ENCODE measurements at regions not wholly inside any gene's neighbourhood (a gene's known extent, or its start where the extent isn't known, plus 50 kb on each side); places are given as distances from the start of the nearest gene placed in this dataset.

DNA sequence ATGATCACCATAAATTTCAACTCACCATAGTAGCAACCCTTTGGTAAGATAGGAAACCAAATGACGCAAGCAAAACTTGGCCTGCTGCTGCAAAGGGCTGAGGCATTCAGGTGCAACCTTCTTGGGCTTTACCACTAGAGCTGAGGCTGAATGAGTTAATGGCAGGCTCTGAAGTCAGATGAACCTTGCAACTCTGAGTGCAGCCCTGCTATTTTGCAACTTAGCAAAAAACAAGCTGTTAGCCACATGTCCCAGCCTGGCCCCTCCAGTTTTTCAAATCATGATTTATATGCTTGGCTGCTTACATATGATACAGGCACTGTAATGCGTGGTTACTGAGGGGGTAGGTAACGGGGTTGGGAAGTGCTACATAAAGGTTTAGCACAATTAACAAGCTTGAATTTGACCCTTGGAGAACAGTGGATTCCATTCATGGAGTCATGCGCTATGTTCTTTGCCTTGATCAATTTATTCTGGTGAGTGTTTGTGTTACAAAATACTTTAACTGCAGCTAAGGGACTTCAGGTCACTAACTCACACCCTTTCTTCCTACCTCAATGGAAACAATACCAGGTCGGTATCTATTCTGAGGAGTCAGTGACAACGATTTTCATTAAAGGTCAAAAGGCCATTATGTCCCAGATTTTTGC, 80.5 kb upstream of the PPARGC1A start (continued):
- TF ChIP-seq, protein P1, sequence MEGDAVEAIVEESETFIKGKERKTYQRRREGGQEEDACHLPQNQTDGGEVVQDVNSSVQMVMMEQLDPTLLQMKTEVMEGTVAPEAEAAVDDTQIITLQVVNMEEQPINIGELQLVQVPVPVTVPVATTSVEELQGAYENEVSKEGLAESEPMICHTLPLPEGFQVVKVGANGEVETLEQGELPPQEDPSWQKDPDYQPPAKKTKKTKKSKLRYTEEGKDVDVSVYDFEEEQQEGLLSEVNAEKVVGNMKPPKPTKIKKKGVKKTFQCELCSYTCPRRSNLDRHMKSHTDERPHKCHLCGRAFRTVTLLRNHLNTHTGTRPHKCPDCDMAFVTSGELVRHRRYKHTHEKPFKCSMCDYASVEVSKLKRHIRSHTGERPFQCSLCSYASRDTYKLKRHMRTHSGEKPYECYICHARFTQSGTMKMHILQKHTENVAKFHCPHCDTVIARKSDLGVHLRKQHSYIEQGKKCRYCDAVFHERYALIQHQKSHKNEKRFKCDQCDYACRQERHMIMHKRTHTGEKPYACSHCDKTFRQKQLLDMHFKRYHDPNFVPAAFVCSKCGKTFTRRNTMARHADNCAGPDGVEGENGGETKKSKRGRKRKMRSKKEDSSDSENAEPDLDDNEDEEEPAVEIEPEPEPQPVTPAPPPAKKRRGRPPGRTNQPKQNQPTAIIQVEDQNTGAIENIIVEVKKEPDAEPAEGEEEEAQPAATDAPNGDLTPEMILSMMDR (IDR thresholded peaks at IDR 0.05; ENCODE audit: low read depth, low read length, missing input control): no peak
- peak in 1 of 2 donors; percentile 69 for TF ChIP-seq JUND (IDR thresholded peaks at IDR 0.05)
- no peak for TF ChIP-seq FOXA2 (IDR thresholded peaks at IDR 0.05)
- TF ChIP-seq FOXA1 (IDR thresholded peaks at IDR 0.05): no peak
- peak; percentile 27 for TF ChIP-seq SP1 (IDR thresholded peaks at IDR 0.05)
- TF ChIP-seq, protein P2, sequence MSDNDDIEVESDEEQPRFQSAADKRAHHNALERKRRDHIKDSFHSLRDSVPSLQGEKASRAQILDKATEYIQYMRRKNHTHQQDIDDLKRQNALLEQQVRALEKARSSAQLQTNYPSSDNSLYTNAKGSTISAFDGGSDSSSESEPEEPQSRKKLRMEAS (IDR thresholded peaks at IDR 0.05): peak; percentile 34
- peak in 1 of 2 donors; percentile 82 for TF ChIP-seq RXRA (IDR thresholded peaks at IDR 0.05)
- TF ChIP-seq, protein P3, sequence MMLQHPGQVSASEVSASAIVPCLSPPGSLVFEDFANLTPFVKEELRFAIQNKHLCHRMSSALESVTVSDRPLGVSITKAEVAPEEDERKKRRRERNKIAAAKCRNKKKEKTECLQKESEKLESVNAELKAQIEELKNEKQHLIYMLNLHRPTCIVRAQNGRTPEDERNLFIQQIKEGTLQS (IDR thresholded peaks at IDR 0.05): no peak

DNA sequence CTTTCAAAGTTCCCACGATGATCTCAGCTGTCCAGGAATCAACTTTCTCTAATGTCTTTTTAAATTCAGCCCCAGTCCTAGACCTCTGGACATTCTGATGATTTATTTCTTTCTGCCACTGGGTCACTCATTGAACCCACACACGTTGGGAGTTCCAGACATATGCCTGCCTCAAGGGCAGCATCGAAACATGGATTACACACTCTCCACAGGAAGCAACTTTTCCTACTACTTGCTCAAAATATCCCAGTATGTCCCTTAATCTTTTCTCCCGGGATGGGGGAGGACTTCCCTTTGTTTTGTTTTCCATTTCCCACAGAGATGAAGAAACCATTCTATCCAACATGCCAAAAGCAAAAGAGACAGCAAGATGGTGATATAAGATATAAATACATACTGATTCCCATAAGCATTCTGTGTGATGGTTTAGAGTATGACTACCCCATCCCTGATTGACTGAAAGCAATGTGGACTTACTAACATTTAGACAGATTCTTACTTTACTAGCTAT, 79.8 kb upstream of the PPARGC1A start:
- Histone ChIP-seq H3K27ac (ENCODE audit: low read depth in 1 of 2, low read length in 2 of 2) (no peak overlapping the region), H3K27me3 (ENCODE audit: control insufficient read depth in 4 of 4, insufficient read depth in 4 of 4, low read length in 3 of 4) (no peaks in the 10 kb centered on the region), H3K9ac (ENCODE audit: low read depth in 1 of 2, low read length in 2 of 2) (no peak overlapping the region), H3K9me3 (ENCODE audit: control insufficient read depth in 4 of 4, low read length in 3 of 4) (no peaks in the 10 kb centered on the region), H3K4me3 (ENCODE audit: low read depth in 1 of 3, low read length in 3 of 3) (no peak overlapping the region), H3K36me3 (ENCODE audit: control insufficient read depth in 4 of 4, insufficient read depth in 3 of 4, low read depth in 1 of 4, low read length in 3 of 4) (no peaks in the 10 kb centered on the region), H3K4me1 (ENCODE audit: control insufficient read depth in 4 of 4, insufficient read depth in 4 of 4, low read length in 3 of 4) (peaks cover 0 to 10% (median under 1%) of the 10 kb centered on the region in 4 donors)
- TF ChIP-seq HNF4G (IDR thresholded peaks at IDR 0.05) (no peak), SP1 (IDR thresholded peaks at IDR 0.05) (no peak), TAF1 (conservative IDR thresholded peaks at IDR 0.05) (no peak), FOXA2 (IDR thresholded peaks at IDR 0.05) (no peak), RAD21 (IDR thresholded peaks at IDR 0.05) (no peak), YY1 (IDR thresholded peaks at IDR 0.05) (no peak), NR2F2 (IDR thresholded peaks at IDR 0.05) (no peak), FOXA1 (IDR thresholded peaks at IDR 0.05) (no peak), GABPA (IDR thresholded peaks at IDR 0.05 in 1 of 2, conservative IDR thresholded peaks at IDR 0.05 in 1 of 2) (no peak)
- TF ChIP-seq, protein P3 (IDR thresholded peaks at IDR 0.05): no peak
- TF ChIP-seq, protein P4, sequence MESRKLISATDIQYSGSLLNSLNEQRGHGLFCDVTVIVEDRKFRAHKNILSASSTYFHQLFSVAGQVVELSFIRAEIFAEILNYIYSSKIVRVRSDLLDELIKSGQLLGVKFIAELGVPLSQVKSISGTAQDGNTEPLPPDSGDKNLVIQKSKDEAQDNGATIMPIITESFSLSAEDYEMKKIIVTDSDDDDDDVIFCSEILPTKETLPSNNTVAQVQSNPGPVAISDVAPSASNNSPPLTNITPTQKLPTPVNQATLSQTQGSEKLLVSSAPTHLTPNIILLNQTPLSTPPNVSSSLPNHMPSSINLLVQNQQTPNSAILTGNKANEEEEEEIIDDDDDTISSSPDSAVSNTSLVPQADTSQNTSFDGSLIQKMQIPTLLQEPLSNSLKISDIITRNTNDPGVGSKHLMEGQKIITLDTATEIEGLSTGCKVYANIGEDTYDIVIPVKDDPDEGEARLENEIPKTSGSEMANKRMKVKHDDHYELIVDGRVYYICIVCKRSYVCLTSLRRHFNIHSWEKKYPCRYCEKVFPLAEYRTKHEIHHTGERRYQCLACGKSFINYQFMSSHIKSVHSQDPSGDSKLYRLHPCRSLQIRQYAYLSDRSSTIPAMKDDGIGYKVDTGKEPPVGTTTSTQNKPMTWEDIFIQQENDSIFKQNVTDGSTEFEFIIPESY (IDR thresholded peaks at IDR 0.05): no peak
- TF ChIP-seq, protein P1 (IDR thresholded peaks at IDR 0.05; ENCODE audit: low read depth, low read length, missing input control): no peak
- 57% methylated on average over 4 of the region's 4 CpGs for WGBS
- DNase-seq (ENCODE audit: low spot score): no peak
